NCI-H2171 (cell line): ENCODE measurements at regions not wholly inside any gene's neighbourhood (a gene's known extent, or its start where the extent isn't known, plus 50 kb on each side); places are given as distances from the start of the nearest gene placed in this dataset.

Experiments
- DNase-seq: peaks from one replicate; lab custom pipeline; 2025; lab: John Stamatoyannopoulos, UW

DNA sequence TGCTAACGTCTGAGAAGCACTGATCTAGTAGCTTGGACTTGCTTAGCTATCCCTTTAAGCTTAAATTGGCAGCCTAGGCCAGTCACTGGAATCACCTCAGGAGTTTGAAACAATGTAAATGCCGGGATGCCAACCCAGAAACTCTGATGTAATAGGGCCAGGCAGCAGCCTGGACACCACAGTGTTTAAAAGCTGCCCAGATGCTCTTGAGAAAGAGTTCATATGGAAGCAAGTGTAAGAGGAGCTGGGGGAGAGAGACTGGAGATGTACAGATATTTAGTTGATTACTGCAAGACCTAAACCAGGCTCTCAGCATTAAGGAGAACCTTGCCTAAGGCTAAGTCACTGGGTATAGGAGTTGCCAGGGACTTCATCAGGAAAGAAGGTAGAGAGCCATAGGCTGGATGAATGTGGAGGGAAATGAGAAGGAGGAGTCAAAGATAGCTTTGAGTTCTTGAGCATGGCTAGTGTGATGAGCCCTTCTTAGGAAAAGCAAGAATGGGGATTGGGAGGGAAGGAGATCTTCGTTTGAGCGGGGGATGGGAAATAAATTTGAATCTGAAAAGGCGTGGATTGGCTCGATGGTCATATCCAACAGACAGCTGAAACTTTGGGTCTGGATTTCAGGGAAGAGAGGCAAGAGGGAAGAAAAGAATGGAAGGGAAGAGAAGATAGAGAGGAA, 392.9 kb upstream of the WWC1 start:
- no peak for DNase-seq

DNA sequence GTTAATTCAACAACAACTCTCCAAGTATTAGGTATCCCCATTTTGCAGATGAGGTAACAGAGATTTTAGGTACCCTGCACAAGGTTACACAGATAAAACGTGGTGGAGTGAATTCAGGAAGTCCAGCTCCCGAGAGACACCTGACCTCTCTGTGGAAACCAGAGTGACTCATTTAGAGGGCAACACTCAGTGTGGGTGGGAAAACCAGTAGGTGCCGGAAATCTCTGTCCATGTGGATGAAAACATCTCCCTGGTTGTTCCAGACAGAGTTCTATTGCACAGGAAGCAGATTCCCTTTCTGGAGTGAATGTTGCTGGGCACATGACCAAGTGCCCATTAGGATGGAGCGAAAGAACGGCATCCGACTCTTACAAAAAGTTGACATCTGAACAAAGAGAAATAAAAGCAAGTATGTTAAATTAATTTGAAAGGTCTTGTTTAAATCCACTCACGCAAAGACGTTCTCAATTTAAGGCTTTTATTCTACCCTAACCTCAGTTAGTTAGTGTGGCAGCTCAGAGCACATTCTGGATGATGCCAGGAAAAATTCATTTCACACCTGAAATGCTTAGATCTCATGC, 391.9 kb upstream of the WWC1 start:
- no peak for DNase-seq

DNA sequence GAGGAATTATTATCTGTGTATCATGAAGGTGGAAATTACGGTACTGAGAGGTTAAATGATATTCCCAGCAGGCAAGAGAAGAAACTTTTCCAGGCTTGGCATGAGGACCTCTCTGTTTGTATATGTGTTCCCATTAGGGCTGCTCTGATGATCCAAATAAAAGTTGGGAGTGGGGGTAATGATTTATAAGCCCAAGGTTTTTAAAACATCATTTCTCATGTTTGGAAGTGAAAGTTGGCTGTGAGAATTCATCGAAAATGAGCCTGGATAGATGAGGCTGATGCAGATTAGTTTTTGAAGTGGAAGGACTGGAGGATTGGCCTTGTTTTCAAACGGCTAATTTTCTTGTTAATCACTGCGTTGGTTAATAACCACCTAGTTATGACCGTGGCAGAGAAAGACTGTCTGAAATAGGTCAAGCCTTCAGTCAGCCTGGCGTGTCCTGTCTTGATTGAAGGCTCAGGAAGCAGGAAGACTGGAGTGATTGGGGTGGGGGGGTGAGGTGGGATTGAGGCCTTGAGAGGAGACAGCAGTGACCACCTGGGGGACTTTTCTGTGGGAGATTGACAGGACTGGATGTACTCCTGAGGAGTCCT, 391.0 kb upstream of the WWC1 start:
- DNase-seq, result no peak

DNA sequence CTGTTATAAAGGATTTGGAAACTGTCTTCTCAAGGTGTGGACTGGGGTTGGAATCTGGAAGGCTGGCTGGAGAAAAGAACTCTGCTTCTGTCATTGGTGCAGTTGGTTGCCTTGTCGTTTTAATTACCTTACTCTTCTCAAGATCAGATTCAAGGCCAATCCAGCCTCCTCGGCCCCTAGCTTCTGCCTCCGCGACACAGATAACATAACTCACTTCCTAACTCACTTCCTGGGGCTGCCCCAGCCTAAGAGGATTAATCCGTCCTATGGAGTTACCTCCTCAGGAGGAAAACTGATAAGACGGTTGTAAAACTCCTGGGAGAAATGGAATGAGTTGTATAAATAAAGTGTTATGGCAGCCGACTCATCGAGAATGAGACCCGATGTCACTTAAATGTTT, 389.1 kb upstream of the WWC1 start:
- no peak for DNase-seq

DNA sequence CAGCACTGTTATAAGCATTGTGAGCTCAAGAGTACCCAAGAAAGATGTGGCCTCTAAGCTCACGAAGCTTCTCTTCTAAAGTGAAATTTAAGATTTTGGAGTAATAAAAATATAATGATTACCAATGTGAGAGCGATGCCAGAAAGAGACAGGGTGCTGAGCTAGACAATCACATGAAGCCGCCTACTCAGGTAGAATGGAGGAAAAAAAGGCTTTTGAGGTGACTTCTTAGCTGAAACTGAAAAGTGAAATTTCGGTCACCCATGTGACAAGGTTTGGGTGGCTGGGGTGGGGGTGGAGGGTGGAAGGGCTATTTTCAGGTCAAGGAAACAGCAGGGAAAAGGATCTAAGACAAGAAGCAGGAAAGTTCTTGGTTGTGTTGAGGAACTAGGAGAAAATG, 388.2 kb upstream of the WWC1 start:
- DNase-seq, result no peak

DNA sequence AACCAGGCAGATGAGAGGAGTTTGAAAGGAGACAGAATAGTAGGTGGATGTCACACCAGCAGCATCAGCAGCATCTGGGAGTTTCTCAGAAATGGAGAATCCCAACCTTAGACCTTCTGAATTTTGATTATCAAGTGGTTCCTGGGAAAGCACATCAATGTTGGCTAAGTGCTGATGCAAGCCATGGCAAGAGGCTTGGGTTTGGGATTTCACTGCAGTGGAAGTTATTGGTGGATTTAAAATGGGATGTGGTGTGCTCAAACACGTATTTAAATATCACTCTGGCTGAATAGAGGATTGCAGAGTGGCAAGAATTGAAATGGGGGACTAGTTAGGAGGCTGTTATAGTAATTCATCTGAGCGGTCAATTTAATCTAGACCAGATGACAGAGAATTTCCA, 387.8 kb upstream of the WWC1 start:
- DNase-seq, result no peak

DNA sequence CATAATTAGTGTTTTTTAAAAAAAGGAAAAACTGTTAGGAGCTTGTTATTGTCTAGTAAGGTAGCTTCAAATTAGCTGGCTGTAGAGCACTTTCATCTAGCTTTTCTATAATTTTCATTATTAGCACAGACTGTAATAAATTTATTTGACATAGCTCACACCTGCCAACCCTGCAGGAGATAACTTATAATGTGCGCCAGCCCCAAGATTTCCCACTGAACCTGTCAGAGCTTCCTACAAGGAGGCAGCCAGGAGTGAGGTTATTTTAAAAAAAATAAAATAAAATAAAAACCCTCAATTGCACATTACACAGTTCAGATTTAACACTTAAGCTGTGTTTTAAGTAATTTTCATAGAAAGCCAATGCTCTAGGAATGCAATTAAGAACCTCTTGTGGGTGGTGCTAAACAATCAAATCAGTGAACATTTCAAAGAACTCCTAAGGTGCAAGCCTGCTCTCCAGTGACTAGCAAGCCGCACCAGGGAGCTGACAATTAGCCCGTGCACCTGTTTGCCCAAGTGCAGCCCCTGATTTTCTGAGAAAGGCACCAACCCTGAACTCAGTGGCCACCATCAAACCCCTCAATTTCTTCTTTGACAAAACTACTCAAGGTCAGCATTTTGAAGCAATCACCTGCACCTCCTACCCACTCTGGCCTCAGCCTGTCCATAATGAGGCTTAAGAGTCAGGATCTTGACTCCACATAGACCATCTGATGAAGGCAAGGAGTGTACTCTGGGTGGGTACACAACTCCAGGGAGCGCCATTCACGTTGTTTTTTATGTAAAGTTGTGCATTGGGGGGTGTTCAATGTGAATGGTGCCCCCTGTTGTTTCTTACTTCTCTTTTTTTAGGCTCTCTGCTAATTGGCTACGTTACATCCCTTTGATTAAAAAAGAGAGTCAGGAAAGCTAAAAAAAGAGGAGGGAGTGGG, 385.3 kb upstream of the WWC1 start:
- DNase-seq, result no peak

DNA sequence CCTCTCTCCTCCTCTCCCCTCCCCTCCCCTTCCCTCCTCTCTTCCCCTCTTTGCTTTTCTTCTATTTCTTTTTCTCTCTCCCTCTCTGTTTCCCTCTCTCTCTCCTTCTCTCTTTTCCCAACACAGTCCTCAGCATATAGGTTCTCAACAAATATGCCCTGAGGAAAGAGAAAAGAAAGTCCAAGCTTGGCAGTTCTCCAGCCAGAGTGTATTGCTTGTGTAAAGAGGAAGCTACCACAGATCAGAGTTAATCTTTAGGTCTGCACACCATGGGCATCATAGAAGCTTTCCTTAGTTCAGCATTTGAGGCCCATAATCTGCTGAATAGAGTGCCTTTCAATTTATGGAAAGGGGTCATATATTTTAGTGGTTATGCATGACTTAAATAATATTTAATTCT, 382.8 kb upstream of the WWC1 start:
- DNase-seq, result no peak

DNA sequence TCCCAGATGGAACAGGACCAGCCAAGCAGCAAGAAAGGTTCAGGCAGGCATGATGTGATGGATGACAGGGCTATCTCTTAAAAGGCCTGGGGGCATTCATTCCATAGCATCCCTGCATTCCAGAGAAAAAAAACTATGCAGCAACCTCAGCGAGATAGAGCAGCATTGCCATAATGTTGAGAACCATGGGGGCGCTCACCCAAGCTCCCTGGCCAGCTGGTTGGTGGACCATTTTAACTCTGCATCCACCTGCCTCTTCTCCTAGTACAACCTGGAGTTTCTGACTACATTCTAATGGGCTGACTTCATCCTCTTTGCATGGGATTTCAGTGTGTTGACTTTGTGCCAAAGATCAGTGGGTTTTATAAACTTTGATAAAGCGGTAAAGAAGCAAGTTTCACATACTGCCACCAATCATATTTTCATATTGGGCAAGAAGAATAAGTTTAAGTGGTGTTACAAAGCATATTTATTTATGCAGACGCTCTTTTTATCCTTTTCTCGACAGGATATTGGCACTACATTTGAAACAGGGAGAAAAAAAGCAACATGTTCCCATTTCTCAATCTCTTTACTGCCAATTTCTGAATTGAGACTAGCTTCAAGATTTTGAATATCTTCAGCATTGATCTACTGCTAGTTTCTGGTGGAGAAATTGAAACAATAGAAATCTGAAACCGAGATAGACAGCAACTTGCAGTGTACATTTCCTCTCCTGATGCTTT, 378.3 kb upstream of the WWC1 start:
- DNase-seq, result no peak

DNA sequence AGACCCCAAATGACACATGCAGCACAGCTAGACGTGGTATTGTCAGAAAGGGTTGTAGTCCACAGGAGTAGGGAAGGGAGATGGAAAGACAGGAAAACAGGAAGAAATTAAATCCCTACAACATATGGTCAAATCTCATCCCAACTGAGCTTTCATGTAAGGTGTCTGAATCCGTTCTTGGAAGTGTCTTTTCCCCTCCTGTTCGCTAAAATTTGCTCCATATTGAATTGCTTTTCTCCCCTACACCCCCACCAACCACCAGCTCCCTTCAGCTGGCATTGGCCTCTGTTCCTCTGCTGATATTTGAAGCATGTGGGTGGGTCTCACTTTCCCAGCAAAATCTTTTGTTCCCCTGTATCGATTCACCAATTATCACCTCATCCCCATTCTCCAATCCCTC, 376.2 kb upstream of the WWC1 start:
- no peak for DNase-seq

DNA sequence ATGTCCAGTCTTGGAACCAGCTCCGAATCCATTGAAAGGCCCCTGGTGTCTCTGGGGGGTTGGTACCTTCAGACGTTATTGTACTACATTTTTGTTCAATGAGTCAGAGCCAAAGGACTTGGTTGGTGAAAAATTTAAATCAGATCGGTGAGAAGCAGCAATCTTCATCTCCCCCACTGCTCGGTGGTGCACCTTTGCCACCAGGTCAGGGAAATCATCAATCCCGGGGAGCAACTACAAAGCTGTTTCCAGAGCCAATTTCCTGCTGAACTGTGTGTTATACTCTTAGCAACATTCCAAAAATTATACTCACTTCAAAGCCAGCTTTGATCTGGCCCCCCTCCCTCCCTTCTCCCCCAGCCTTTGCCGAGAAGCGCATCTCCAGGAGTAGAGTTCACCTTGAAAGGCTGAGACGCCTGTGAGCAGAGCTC, 375.2 kb upstream of the WWC1 start:
- DNase-seq, result no peak

DNA sequence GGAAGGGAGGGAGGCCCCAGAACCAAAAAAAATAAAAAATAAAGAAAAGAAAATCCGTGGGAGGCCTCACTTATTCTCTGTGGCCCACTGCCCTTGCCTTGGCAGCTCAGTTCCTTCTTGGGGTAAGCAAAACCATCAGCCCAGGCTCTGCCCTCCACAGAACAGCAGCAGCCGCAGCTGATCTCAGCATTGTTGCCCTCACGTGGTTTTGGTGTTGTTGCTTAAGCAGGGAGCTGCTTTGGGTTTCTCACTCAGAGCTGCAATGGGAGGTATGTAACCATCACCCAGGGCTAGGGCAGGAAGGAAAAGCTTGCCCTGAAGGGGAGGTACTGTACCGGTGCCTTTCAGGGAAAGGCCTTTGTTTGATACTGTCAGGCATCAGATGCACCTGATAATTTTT, 374.7 kb upstream of the WWC1 start:
- no peak for DNase-seq

DNA sequence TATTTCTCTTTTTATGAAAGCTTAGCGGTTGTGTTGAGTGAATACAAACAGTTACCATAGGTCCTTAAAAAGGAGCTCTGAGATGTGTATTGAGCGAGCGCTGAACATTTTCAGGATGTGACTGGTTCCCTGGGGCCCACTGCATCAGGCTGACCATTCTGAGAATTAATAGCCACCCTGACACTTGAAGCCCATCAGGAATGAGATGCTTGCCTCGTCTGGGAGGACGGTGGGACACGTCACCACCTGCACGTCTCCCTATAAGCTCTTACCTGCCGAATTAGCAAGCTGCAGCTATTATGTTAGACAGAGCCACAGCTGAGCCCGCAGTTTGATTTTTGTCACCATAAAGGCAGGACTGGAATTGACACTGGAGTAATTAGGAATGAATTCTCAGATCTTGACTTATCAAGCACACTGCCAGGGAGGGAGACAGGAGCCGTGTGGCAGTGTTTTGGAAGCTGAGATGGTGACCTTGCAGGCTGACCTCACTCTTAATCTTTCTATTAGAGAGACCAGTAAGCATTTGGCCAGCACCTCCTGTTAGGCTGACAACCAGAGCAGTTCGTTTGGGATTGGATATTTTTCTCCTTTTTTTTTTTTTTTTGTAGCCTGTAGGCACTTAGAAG, 373.1 kb upstream of the WWC1 start:
- DNase-seq, result no peak

DNA sequence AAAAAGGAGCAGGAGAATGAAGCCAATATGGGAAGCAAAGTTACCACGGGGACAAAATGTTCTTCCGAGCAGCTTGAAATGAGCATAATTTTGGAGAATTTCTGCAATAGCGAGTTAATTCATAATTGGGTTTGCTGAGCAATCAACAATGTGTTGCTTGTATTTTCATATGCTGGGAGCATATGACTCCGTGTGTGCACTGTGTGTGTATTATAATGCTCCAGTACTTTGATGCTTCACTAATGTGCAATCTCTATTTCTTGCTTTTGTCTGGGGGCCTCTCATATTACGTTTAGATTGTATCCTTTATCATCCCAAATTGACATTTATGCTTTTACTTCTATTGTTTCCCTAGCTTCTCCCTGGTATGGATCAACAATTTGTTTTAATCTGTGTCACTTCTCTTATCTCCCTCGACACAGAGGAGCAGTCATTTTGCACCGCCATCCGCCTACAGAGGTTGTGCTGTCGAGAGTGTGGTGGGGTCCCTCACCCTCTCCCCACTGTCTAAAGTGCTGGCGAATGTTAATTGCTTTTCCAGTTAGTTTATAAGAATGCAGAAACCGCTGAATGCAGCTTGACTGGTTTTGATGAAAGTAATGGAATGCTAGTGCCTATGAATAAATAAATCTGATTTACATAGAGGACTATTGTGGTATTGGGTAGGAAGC, 372.5 kb upstream of the WWC1 start:
- DNase-seq, result no peak

DNA sequence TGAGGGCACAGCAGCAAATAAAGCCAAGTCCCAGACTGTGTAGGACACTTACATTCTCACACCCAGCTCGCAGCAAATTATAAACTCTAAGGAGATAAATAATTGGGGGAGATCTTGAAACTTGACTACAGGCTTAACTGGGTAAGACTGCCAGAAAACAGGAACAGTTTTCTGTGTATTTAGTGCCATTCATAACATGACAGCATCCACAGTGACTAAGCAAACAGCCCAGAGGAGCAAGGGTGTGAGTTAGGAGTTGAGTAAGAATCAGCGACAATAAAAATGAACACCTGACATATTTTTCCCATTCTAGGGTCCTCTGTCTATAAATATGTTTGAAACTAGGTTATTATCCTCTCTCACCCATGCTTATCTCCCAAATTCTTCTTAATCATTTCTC, 370.9 kb upstream of the WWC1 start:
- no peak for DNase-seq

DNA sequence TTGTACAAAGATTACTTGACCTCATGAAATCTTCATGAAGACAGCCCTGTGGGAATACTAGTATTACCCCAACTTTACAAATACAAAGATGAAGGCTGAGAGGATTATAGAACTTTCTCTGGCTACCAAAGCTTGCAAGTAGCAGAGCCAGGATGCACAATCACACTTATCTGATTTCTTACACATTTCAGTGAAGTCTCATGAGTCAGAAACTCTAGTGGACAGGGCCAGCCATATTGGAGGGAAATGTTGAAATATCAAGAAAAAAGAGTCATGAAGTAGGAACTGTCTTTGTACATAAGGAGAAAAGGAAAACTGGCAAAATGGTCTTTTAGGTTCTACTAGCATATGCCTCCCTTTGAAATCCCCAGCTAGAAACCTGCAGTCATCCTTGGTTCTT, 369.6 kb upstream of the WWC1 start:
- DNase-seq, result no peak

DNA sequence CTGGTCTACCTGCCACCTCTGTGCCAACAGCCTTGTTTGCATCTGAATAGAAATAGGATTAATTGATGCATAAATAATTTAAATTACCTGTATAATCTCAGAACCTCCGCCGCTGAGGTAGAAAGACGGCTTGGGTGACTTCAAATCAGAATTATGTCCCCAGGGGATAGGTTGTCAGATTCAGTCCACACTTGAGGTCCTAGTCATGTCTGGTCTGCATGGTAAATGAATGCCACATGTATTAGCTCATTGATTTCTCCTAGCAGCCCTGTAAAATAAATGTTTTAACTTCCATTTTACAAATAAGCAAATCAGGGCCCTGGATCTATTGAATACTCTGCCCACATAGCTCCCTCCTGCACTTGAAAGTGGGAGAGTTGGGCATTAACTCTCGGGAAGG, 368.0 kb upstream of the WWC1 start:
- DNase-seq, result no peak

DNA sequence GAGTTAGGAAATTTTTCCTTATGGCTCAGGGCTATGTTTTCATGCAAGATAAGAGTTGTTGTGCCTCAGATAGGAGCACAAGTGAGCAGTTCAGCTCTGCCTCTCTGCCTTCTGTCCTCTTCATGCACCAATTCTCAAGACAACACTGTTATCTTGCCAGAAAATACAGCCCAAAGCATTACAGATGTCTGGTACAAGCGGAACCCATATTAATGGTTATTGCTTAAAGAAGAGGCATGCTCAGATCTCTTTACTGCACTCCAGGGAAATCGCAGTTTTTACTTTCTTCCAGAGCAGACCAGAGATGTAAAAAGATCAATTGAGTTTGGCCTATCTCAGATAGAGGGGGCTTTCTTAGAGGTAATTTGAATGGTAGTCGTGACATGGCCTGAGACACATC, 361.6 kb upstream of the WWC1 start:
- no peak for DNase-seq

DNA sequence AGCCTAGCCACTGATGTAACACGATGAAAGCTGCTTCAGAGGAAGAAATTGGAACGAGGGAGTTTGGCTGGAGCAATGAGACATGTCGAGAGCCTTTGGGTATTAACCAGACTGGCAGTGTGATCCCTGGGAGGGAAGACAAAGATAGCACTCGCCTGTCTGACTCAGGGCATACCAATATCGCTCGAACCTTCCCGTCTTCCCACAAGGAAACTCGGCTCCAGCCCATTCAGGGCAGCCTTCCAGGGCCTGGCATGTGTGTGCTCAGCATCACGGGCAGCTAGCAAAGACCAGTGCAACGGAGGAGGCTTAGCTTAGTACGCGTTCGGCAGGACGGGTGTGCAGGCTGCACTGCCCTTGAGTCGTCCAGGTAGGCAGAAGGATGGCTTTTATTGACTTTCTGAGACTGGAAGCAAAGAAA, 356.9 kb upstream of the WWC1 start:
- DNase-seq, result no peak

DNA sequence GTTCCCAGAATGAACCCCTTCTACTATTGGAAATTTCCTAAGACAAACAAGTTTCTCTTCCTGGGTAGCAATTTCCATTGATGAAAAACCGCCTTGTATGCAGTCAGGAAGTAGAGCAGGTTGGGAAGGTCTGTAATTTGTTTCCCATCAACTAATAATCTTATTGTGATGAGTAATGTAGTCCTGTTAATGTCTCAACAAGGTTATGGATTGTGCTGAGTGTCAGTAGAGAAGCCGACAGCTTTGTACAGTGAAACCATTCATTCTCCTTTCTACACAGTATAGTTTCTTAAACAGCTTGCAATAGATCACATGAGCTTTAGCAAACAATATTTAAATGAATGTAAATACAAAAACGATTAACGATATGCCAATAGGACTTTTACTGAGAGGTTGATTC, 355.4 kb upstream of the WWC1 start:
- no peak for DNase-seq
